Erythroblast (primary cell): ENCODE measurements at regions not wholly inside any gene's neighbourhood (a gene's known extent, or its start where the extent isn't known, plus 50 kb on each side); places are given as distances from the start of the nearest gene placed in this dataset.

Experiments
- GATA1 ChIP-seq: IDR thresholded peaks from 2 replicates; pipeline ENCODE4 v1.6.1; 2011; ENCODE audit warnings: low read depth, mild to moderate bottlenecking, control low read depth, low read length, moderate library complexity
- POLR2A ChIP-seq: IDR thresholded peaks from 2 replicates; pipeline ENCODE4 v1.6.1; 2011; ENCODE audit warnings: mild to moderate bottlenecking, low read length

DNA sequence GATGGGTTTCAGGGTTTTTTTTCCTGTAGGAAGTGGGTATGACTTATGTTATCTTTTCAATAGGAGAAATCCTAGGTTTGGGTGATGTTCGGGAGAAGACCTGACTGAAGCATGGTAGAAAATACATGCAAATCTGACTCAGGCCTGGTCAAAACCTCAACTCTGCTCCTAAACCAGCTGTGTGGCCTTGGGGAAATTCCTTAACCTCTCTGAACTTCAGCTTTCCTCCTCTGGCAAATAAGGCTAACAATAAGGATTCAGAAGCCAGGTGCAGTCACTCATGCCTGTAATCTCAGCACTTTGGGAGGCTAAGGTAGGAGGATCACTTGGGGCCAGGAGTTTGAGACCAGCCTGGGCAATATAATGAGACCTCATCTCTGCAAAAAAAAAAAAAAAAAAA lies 148.5 kb downstream of the PHETA1 start:
- TF ChIP-seq GATA1, result no peak
- TF ChIP-seq POLR2A, result no peak
